ENCODE measurements at regions not wholly inside any gene's neighbourhood (a gene's known extent, or its start where the extent isn't known, plus 50 kb on each side); places are given as distances from the start of the nearest gene placed in this dataset.

DNA sequence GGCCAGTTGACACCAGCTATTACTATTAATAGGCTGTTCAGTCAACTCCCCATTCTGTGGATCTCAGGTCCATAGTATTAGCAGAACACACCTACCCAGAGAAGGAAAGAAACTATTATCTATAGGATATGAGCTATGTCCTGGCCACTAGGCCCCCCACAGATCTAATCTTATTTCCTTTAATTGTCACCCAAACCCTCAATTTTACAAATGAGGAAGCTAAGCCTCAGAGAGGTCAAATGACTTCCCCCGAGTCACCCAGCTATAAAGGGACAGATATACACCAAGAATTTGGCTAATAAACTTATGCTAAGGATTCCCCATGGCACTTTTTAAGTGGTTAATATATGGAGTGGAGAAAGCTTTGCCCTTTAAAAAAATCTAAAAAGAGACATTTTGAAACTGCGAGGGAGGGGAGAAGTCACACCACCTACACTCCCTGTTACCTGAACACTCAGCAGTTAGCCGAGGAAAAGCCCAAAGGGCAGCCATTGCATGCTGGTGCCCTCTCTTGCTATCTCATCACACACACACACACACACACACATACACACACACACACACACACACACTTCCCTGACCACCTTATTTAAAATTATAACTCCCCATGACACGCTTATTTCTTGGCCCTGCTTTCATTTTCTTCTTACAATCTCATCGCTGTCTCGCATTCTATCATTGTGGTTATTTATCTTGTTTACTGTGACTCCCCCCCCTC, 157.0 kb upstream of the ADO start:
- H3K4me3 ChIP-seq (ENCODE audit: low read depth, low read length) = no peak overlapping the region
- DNase-seq (ENCODE audit: low read depth) = no peak
- TF ChIP-seq, protein P1, sequence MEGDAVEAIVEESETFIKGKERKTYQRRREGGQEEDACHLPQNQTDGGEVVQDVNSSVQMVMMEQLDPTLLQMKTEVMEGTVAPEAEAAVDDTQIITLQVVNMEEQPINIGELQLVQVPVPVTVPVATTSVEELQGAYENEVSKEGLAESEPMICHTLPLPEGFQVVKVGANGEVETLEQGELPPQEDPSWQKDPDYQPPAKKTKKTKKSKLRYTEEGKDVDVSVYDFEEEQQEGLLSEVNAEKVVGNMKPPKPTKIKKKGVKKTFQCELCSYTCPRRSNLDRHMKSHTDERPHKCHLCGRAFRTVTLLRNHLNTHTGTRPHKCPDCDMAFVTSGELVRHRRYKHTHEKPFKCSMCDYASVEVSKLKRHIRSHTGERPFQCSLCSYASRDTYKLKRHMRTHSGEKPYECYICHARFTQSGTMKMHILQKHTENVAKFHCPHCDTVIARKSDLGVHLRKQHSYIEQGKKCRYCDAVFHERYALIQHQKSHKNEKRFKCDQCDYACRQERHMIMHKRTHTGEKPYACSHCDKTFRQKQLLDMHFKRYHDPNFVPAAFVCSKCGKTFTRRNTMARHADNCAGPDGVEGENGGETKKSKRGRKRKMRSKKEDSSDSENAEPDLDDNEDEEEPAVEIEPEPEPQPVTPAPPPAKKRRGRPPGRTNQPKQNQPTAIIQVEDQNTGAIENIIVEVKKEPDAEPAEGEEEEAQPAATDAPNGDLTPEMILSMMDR (IDR thresholded peaks at IDR 0.05; ENCODE audit: insufficient read depth, low read length) = no peak

DNA sequence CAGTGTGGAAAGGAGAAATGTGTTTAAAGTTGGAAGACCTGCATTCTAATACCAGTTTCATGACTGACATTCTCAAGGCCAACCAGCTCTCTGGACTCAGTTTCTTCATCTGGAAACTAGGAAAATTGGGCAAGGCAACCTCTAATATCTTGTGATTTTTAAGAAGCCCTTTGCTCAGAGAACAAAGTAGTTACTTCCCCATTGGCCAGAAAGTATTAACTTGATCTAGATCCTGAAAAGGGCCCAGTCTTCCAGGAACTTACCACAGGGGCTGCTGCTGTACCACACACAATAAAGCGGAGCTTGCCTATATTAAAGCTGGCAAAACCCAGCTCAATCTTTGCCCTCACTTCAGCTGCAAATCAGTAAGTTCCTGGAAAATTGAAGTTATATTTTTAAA, 155.6 kb upstream of the ADO start:
- no peak for DNase-seq (ENCODE audit: low read depth)
- TF ChIP-seq, protein P1 (IDR thresholded peaks at IDR 0.05; ENCODE audit: insufficient read depth, low read length) = no peak

DNA sequence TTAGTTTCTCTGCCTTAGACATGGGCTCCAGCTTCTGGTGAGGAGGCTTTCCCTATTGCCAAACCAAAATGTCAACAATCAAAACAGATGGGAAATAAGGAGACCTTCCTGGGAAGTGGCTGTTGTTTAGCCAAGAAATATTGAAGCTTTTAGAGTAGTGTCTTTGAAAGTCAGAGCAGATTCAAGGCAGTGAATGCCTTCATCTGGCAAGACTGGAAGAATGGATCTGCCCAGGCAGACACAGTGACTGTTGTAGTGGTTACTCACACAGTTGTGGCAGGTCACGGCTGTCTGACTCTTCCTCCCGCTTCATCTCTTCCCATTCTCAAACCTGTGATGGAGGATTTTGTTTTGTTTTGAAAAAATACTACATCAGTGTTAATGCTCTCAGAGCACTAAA, 154.1 kb upstream of the ADO start:
- no peak for DNase-seq (ENCODE audit: low read depth)
- H3K4me3 ChIP-seq (ENCODE audit: low read depth, low read length) = no peak overlapping the region
- TF ChIP-seq, protein P1 (IDR thresholded peaks at IDR 0.05; ENCODE audit: insufficient read depth, low read length) = no peak

More for the DNA sequence above, 155.6 kb upstream of the ADO start:
- no peak overlapping the region for H3K4me3 ChIP-seq (ENCODE audit: low read depth, low read length)

DNA sequence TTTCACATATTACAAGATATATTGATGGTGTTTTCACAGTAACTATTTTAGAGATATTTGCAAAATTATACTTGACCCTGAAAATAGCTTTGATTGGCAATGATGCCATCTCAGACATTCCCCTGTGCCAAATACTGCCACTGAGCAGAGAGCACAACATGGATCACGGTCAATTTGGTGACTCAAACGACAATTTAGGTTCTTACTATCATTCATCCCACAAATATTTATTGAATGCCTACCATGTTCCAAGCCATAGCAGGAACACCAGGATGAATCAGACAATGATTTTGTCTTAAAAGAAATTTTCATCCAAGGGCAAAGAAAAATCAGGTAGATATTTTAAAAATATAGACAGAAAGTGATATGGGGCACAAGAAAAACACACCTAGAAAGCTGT, 153.2 kb upstream of the ADO start:
- TF ChIP-seq, protein P1 (IDR thresholded peaks at IDR 0.05; ENCODE audit: insufficient read depth, low read length) = no peak
- H3K4me3 ChIP-seq (ENCODE audit: low read depth, low read length) = no peak overlapping the region
- no peak for DNase-seq (ENCODE audit: low read depth)

DNA sequence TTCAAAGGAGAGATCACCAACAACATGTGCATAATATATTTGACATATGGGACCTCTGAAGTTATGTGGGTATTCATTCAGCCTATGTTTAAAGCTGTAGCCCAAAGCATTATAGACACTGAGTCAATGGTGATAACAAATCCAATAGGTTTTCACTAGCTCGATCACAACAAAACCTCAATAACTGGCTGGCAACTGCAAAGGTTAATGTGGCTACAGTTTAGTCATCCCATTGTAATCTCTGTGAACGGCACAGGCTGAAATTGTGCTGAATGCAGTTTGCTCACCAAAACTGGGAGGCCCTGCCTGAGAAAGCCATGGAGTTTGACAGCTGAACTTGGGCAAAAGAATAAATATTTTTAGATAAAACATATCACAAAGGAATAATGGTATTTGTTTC, 152.4 kb upstream of the ADO start:
- peak; percentile 50 for DNase-seq (ENCODE audit: low read depth)
- TF ChIP-seq, protein P1 (IDR thresholded peaks at IDR 0.05; ENCODE audit: insufficient read depth, low read length) = no peak
- H3K4me3 ChIP-seq (ENCODE audit: low read depth, low read length) = no peak overlapping the region

DNA sequence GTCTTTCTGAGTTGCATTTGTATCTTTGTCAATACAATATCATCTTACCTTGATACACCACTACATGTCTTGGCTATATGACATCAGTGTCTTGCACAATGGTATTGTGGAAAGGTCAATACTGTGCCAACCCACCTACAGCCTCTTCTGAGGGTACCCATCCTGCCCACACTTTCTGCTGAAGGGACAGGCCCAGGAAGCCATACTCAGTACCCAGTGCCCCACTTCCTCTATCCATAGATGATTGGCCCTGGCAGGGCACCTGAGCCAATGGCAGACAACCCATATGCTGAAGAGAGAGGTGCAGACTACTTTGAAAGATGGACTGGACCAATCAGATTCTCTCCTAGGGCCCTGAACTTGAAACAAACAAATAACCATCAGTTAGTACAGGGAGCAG, 152.0 kb upstream of the ADO start:
- DNase-seq (ENCODE audit: low read depth) = no peak
- H3K4me3 ChIP-seq (ENCODE audit: low read depth, low read length) = no peak overlapping the region
- TF ChIP-seq, protein P1 (IDR thresholded peaks at IDR 0.05; ENCODE audit: insufficient read depth, low read length) = no peak

DNA sequence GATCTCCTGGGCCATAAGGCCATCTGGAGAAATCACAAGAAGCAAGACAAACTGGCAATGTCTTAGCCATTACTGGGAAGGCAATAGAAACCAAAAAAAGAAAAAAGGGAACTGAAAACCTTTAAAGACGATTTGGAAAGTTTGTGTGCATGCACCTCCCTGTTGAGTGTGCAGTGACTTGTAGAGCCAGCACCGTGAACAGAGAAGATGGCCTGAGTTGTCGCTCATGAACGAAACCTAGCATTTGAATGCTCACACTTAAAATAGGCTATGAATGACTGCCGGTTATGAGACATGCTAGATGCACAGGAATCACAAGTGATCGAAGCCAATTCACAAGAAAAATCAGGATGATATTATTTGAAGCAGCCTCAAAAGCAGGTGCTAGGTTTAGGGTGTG, 151.3 kb upstream of the ADO start:
- no peak for DNase-seq (ENCODE audit: low read depth)
- H3K4me3 ChIP-seq (ENCODE audit: low read depth, low read length) = no peak overlapping the region
- TF ChIP-seq, protein P1 (IDR thresholded peaks at IDR 0.05; ENCODE audit: insufficient read depth, low read length) = no peak
